ENCODE measurements at regions not wholly inside any gene's neighbourhood (a gene's known extent, or its start where the extent isn't known, plus 50 kb on each side); places are given as distances from the start of the nearest gene placed in this dataset.

DNA sequence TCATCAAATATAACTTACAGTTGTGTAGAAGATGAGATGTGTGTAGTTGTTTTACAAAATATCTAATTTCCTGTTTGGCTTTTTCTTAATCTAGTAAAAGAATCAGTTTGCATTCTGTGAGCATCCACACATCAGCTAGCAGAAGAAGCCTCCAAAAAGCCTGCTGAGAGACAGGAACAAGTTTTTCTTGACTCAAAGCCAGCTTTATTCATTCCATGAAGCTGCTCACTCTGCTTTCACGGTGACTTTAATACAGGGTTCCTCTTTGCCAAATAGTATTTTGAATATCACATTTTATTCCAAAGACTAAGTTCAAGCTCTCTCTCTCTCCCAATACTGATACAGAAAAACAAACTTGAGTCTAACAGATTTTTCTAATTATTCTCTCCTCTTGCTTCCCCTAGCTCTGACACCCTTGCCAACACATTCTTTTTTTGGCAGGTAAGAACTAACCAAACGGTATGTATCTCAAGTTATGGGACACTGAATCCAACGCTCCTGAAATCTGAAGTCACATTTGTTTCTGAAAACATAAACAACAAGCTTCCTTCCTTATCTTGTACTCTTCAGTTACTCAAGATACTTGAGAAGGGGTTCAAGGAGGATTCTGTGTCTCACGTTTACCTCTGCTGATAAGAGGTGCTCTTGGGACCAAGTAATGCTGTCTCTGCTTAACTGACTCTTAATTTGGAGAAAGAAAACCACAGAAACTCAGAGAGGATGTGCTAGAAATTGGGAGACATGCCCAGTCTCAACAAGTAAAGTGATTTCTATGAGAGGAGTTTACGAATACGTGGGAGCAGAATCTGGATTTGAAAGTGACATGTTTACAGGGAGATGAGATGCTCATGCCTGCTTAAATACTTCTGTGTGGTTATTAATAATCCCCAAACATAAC lies 184.2 kb upstream of the SPTLC3 start:
- Histone ChIP-seq H3K36me3 (no peaks in the 10 kb centered on the region), H3K9me3 (no peaks in the 10 kb centered on the region), H3K27me3 (no peaks in the 10 kb centered on the region), H3K27ac (no peak overlapping the region), H3K4me3 (no peak overlapping the region), H3K4me1 (ENCODE audit: insufficient read depth) (peaks cover 5% of the 10 kb centered on the region)
- intact Hi-C loops (cut with DNase I) = no loop called here
- no peak for DNase-seq
- TF ChIP-seq POLR2A (IDR thresholded peaks at IDR 0.05) = no peak
- no peak for TF ChIP-seq CTCF (IDR thresholded peaks at IDR 0.05)
- no peak for TF ChIP-seq EP300 (IDR thresholded peaks at IDR 0.05)
- WGBS, 3 donors = 5 to 10% (median 5%) methylated on average over 6 of the region's 6 CpGs

DNA sequence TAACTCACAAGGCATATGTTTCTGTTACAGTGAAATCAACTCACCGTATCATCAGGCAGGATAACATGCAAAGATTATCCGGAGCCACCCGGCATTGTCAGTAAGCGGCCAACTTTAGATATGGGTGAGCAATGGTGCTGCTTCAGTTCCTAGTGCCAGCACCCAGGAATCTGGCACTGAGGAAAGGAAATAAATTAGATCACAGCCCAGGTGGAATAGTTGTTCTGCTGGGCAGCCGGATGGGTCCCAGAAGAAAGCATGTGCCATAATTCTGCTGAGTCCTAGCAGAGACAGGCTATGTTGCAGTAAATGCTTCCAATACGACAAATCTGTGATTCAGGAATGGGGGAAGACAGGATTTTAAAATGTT lies 183.6 kb upstream of the SPTLC3 start:
- H3K4me3 ChIP-seq = no peak overlapping the region
- no peaks in the 10 kb centered on the region for H3K36me3 ChIP-seq
- H3K4me1 ChIP-seq (ENCODE audit: insufficient read depth) = peaks cover 5% of the 10 kb centered on the region
- WGBS, 3 donors = 10 to 18% (median 18%) methylated on average over 6 of the region's 6 CpGs
- TF ChIP-seq EP300 (IDR thresholded peaks at IDR 0.05) (no peak), CTCF (IDR thresholded peaks at IDR 0.05) (no peak), POLR2A (IDR thresholded peaks at IDR 0.05) (no peak)
- H3K27ac ChIP-seq = no peak overlapping the region
- no peaks in the 10 kb centered on the region for H3K9me3 ChIP-seq
- no peak for DNase-seq
- intact Hi-C loops (cut with DNase I) = no loop called here
- H3K27me3 ChIP-seq = no peaks in the 10 kb centered on the region

DNA sequence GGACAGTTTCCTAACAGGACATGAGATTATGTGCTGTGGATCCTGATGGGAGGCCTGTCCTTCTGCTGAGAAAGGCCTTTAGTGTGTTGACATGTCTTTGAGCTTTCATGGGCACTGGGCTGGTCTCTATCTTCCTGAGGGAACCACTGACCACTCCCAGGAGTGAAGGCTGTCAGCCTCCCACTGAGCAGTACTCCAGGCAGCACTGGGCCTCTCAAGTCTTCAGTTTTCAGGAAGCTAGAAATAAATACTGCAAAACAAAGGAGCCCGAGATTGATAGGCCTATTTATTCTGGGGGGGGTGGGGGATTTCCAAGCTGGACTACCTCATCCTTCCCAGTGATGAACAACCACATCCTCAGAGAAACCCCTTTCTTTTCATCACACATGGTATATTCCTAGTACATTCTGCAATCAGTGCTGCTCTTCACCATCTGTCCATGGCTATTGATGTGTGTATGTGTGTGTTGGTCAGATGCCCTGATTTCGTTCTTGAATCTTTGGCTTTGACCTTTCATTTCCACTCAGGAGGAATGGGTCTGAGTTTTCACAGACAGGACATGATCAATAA lies 180.9 kb upstream of the SPTLC3 start:
- Histone ChIP-seq H3K27ac (no peak overlapping the region), H3K9me3 (no peaks in the 10 kb centered on the region), H3K36me3 (no peaks in the 10 kb centered on the region), H3K4me1 (ENCODE audit: insufficient read depth) (peaks cover 4% of the 10 kb centered on the region), H3K27me3 (no peaks in the 10 kb centered on the region), H3K4me3 (no peak overlapping the region)
- no peak for TF ChIP-seq POLR2A (IDR thresholded peaks at IDR 0.05)
- no peak for TF ChIP-seq EP300 (IDR thresholded peaks at IDR 0.05)
- no peak for TF ChIP-seq CTCF (IDR thresholded peaks at IDR 0.05)
- no peak for DNase-seq
- intact Hi-C loops (cut with DNase I) = no loop called here
- 58 to 68% (median 60%) methylated on average over 2 of the region's 2 CpGs for WGBS, 3 donors

DNA sequence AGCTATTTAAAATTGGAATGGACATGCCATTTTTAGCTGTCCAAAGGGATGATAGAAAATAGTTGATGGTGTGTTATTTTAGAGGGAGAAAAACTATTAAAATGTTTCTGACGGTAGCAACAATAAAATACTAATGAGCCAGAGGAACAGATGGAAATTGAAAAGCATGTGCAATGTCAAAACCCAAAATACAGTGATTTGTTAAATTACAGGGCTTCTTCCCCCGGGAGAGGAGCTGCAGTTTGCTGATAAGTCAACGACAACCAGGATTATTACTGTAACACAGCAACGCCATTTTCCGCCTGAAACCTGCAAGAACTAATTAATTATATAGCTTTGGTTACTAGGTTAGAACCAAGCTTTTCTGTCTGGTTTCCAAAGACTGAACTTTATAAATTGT lies 179.6 kb upstream of the SPTLC3 start:
- no peaks in the 10 kb centered on the region for H3K36me3 ChIP-seq
- H3K27ac ChIP-seq = no peak overlapping the region
- TF ChIP-seq POLR2A (IDR thresholded peaks at IDR 0.05) (no peak), EP300 (IDR thresholded peaks at IDR 0.05) (no peak), CTCF (IDR thresholded peaks at IDR 0.05) (no peak)
- H3K4me3 ChIP-seq = no peak overlapping the region
- intact Hi-C loops (cut with DNase I) = no loop called here
- DNase-seq = no peak
- H3K4me1 ChIP-seq (ENCODE audit: insufficient read depth) = peaks cover 2% of the 10 kb centered on the region
- WGBS, 3 donors = 28 to 40% (median 35%) methylated on average over 5 of the region's 5 CpGs
- H3K27me3 ChIP-seq = no peaks in the 10 kb centered on the region
- no peaks in the 10 kb centered on the region for H3K9me3 ChIP-seq
